ENCODE measurements at regions not wholly inside any gene's neighbourhood (a gene's known extent, or its start where the extent isn't known, plus 50 kb on each side); places are given as distances from the start of the nearest gene placed in this dataset.

- no peak for DNase-seq (ENCODE audit: low read depth)
These were observed 60.6 kb upstream of the ADRA1B start for GRCh38 chr5:159855476-159856191.

DNA sequence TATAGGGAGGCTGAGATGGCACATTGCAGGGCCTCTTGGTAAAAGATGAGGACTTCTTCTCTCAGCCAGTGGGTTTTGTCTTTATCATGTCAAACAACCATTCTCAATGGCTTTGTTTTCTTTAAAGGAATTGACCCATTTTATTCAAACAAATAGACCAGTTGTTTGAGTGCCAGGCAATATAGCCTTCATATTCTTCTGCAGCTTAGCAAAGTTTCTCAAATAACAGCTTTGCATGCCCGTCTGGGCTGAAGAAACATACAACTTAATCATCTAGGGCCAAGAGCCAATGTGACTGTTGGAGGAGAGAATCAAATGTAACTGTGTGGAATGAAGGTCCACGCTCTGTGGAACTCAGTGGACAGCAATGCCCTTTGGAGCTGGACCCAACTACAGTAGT lies 57.4 kb upstream of the ADRA1B start:
- no peak for DNase-seq (ENCODE audit: low read depth)

- no peak for DNase-seq (ENCODE audit: low read depth)
These were observed 55.2 kb upstream of the ADRA1B start for GRCh38 chr5:159861086-159861485.

GRCh38 chr5:159864885-159865691 lies 51.2 kb upstream of the ADRA1B start:
- no peak for DNase-seq (ENCODE audit: low read depth)

GRCh38 chr5:159866093-159866492 lies 50.2 kb upstream of the ADRA1B start:
- no peak for DNase-seq (ENCODE audit: low read depth)

All from GM04503 (cell line).